OCI-LY7 (cell line): ENCODE measurements at regions not wholly inside any gene's neighbourhood (a gene's known extent, or its start where the extent isn't known, plus 50 kb on each side); places are given as distances from the start of the nearest gene placed in this dataset.

Experiments used
- CTCF ChIP-seq: fragments of 200-600 bp; sonication (generic); conservative IDR thresholded peaks from 2 replicates; pipeline ENCODE4 v1.5.1; 2014; ENCODE audit warnings: mild to moderate bottlenecking, antibody characterized with exemption, low read length, moderate library complexity, mixed read lengths
- EZH2phosphoT487 ChIP-seq: fragments of 200-600 bp; sonication (generic); IDR thresholded peaks from 2 replicates; pipeline ENCODE4 v1.6.1; 2018; ENCODE audit warnings: low read depth, borderline replicate concordance, mild to moderate bottlenecking, mixed run types, antibody characterized with exemption, low read length, moderate library complexity, mixed read lengths

- TF ChIP-seq CTCF = no peak
- TF ChIP-seq EZH2phosphoT487 = no peak
These were observed 753.6 kb downstream of the TRIML1 start for GRCh38 chr4:188892837-188893236.
